AG10803 (cell line): ENCODE measurements at regions not wholly inside any gene's neighbourhood (a gene's known extent, or its start where the extent isn't known, plus 50 kb on each side); places are given as distances from the start of the nearest gene placed in this dataset.
"Not testable (repeated sequence)": the region's sequence is repeated elsewhere in the genome, so short reads cannot be mapped to it uniquely, and the experiment has no call there.

Experiments
- DNase-seq: peaks from one replicate; pipeline ENCODE4 v3.0.0; 2010; ENCODE audit warnings: low read depth
- H3K4me3 ChIP-seq: 2 replicates; pipeline ENCODE4 v1.5.1; 2011; ENCODE audit warnings: mild to moderate bottlenecking, low read length, control low read depth
- TF ChIP-seq, protein P1 (sequence below): conservative IDR thresholded peaks from 2 replicates; pipeline ENCODE4 v1.5.1; 2011; ENCODE audit warnings: mild to moderate bottlenecking, low read length, control low read depth, inconsistent platforms

DNA sequence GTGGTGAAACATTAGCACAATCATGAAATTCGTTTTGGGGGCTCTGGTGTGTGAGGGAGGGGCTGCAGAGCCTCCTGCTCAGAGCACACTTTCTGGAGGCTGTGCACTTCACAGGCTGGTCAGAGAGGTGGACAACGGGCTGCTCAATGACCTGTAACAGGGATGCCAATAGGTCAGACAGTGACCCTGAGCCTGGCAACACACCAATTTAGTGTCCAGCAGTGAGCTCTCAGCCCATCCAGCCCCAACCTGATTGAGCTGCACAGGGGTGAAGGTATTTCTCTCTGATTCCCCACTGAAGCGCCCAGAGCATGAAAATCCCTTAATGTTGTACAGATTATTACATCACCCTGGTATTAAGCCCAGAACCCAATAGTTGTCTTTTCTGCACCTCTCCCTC is 191.3 kb upstream of the ZNF32 start:
- no peak overlapping the region for H3K4me3 ChIP-seq
- no peak for DNase-seq
- TF ChIP-seq, protein P1, sequence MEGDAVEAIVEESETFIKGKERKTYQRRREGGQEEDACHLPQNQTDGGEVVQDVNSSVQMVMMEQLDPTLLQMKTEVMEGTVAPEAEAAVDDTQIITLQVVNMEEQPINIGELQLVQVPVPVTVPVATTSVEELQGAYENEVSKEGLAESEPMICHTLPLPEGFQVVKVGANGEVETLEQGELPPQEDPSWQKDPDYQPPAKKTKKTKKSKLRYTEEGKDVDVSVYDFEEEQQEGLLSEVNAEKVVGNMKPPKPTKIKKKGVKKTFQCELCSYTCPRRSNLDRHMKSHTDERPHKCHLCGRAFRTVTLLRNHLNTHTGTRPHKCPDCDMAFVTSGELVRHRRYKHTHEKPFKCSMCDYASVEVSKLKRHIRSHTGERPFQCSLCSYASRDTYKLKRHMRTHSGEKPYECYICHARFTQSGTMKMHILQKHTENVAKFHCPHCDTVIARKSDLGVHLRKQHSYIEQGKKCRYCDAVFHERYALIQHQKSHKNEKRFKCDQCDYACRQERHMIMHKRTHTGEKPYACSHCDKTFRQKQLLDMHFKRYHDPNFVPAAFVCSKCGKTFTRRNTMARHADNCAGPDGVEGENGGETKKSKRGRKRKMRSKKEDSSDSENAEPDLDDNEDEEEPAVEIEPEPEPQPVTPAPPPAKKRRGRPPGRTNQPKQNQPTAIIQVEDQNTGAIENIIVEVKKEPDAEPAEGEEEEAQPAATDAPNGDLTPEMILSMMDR = no peak

DNA sequence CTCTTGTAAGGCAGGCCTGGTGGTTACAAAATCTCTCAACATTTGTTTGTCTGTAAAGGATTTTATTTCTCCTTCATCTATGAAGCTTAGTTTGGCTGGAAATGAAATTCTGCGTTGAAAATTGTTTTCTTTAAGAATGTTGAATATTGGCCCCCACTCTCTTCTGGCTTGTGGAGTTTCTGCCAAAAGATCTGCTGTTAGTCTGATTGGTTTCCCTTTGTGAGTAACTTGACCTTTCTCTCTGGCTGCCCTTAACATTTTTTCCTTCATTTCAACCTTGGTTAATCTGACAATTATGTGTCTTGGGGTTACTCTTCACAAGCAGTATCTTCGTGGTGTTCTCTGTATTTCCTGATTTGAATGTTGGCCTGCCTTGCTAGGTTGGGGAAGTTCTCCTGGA is 186.1 kb upstream of the ZNF32 start:
- DNase-seq, H3K4me3 ChIP-seq: not testable (repeated sequence)

- TF ChIP-seq, protein P1 = no peak
- no peak overlapping the region for H3K4me3 ChIP-seq
- DNase-seq = no peak
These were observed 179.2 kb upstream of the ZNF32 start for GRCh38 chr10:43827853-43828252.

- no peak for DNase-seq
- TF ChIP-seq, protein P1 = no peak
- H3K4me3 ChIP-seq = no peak overlapping the region
These were observed 177.3 kb upstream of the ZNF32 start for GRCh38 chr10:43825984-43826383.

DNA sequence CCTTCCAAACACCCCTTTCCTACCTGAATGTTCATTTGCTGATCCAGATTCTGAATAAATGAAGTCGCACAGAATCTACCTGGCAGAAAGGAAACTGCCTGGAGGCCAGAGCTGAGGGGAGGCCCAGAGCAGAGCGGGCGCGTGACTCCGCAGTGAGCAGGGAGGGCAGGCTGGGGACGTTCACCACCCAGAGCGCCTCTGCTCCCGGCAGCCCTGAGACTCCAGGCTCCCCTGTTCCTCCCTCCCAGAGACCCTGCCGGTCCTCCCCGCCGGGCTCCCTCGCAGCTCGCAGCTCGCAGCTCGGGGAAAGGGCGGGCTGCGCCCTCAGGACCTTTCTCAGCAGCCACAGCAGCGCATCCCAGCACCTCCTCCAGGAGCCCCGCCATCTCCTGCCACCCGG is 176.7 kb upstream of the ZNF32 start:
- TF ChIP-seq, protein P1 = no peak
- DNase-seq = no peak
- no peak overlapping the region for H3K4me3 ChIP-seq

- TF ChIP-seq, protein P1 = no peak
- no peak overlapping the region for H3K4me3 ChIP-seq
- peak; percentile 76 for DNase-seq
These were observed 176.3 kb upstream of the ZNF32 start for GRCh38 chr10:43824934-43825333.

DNA sequence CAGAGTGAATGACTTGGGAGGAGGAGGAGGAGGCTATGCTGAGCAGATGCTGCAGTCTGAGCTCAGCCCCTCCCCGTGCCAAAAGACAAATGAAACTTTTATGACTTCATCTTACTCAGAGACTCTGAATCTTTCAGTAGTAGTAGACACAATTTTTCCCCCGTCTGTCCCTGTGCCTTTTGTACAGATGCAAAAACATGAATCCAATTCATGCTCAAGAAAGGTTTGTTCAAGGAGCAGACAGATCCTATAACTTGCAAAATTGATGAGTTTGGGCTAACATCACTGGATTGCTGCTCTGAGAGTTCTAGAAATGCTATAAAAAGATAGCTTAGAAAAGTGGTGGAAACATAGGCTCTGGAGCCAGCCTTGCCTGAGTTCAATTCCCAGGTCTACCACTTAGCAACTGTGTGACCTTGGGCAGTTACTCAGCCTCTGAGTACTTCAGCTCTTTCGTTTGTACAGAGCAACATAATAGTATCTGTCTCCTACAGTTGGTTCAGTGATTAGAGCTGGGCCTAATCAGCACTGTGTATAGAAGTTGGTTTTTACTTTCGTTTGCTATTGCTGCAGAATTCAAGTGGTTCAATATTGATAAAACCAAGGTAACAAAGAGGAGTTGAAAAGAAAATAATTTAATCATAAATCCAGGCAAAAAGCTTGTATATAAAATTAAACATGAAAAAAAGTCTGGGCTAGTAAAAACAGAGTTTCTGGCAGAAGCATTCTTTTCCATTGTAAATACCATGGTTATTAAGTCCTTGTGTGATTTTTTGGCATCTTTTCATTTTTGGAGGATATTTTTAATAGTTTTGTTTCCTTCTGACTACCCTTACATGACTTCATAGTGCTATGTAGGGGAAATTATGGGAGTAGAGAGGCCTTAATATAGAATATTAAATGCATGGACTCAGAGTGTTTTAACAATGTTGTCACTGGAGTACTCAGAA is 174.2 kb upstream of the ZNF32 start:
- TF ChIP-seq, protein P1 = no peak
- no peak overlapping the region for H3K4me3 ChIP-seq
- peak; percentile 77 for DNase-seq
